H1 (cell line): ENCODE measurements at regions not wholly inside any gene's neighbourhood (a gene's known extent, or its start where the extent isn't known, plus 50 kb on each side); places are given as distances from the start of the nearest gene placed in this dataset.

Experiments used
- CTCF ChIA-PET: fragments of 300-600 bp; sonication (Branson Sonifier 250); formaldehyde crosslinking; loops from one replicate; lab custom pipeline; 2021; ENCODE audit not compliant: partially characterized antibody; lab: Charles Lee
- POLR2A ChIA-PET: fragments of 300-600 bp; sonication (Branson Sonifier 250); formaldehyde crosslinking; loops from one replicate; lab custom pipeline; 2021; ENCODE audit warnings: inconsistent platforms; ENCODE audit not compliant: partially characterized antibody; lab: Charles Lee
- DNase-seq, 2 experiments: peaks; one replicate each; pipeline versions ENCODE4 v3.0.0 to v3.0.0-alpha.2; 2010 to 2022; ENCODE audit warnings: low spot score in 2 of 2, low read depth in 1 of 2, mixed read lengths in 1 of 2
- FAIRE-seq: peaks from 2 replicates; lab custom pipeline; 2011; peaks lifted over from hg19 to GRCh38; lab: Jason Lieb, UNC
- H2AFZ ChIP-seq: 2 replicates; pipeline ENCODE4 v1.8.1; 2012; ENCODE audit warnings: low read length, inconsistent platforms
- H2AK5ac ChIP-seq: 2 replicates; pipeline ENCODE4 v1.6.1; 2013; ENCODE audit warnings: low read depth, low read length
- H2BK120ac ChIP-seq: replicated peaks from 2 replicates; pipeline ENCODE3; 2013; ENCODE audit warnings: low read depth, low read length, inconsistent platforms
- H2BK12ac ChIP-seq: 2 replicates; pipeline ENCODE4 v1.6.1; 2013; ENCODE audit warnings: low read depth, low read length
- H2BK15ac ChIP-seq: 2 replicates; pipeline ENCODE4 v1.6.1; 2013; ENCODE audit warnings: low read length
- H2BK20ac ChIP-seq: 2 replicates; pipeline ENCODE4 v1.6.1; 2013; ENCODE audit warnings: low read length
- H2BK5ac ChIP-seq: 2 replicates; pipeline ENCODE4 v1.6.1; 2013; ENCODE audit warnings: low read depth, low read length
- H3K14ac ChIP-seq: 2 replicates; pipeline ENCODE4 v1.6.1; 2013; ENCODE audit warnings: inconsistent platforms; ENCODE audit not compliant: insufficient read length
- H3K18ac ChIP-seq: 2 replicates; pipeline ENCODE4 v1.6.1; 2013; ENCODE audit warnings: low read length; ENCODE audit errors: extremely low read depth
- H3K23ac ChIP-seq: 2 replicates; pipeline ENCODE4 v1.6.1; 2013; ENCODE audit warnings: inconsistent platforms; ENCODE audit not compliant: insufficient read length
- H3K23me2 ChIP-seq: 2 replicates; pipeline ENCODE4 v1.6.1; 2013; ENCODE audit warnings: low read depth, low read length
- H3K27ac ChIP-seq: 2 replicates; pipeline ENCODE4 v1.6.1; 2011; ENCODE audit warnings: low read depth, low read length, inconsistent platforms
- H3K27me3 ChIP-seq, 4 experiments: replicated peaks in 1 of 4; 1 replicate in 1 of 4; 2 replicates in 3 of 4; pipeline versions ENCODE4 v1.6.1 to v1.8.1; 2011 to 2013; ENCODE audit warnings: low read length in 3 of 4, mild to moderate bottlenecking in 3 of 4, inconsistent platforms in 2 of 4, mixed read lengths in 2 of 4, moderate library complexity in 1 of 4; ENCODE audit not compliant: control insufficient read depth in 3 of 4, insufficient read depth in 3 of 4; ENCODE audit errors: extremely low read depth in 1 of 4
- H3K36me3 ChIP-seq, 4 experiments: 2 replicates each; pipeline versions ENCODE4 v1.6.1 to v1.8.1; 2011 to 2013; ENCODE audit warnings: mild to moderate bottlenecking in 4 of 4, low read length in 3 of 4, moderate library complexity in 2 of 4, control low read depth in 1 of 4, inconsistent platforms in 1 of 4; ENCODE audit not compliant: insufficient read depth in 4 of 4, control insufficient read depth in 2 of 4
- H3K4ac ChIP-seq: replicated peaks from 2 replicates; pipeline ENCODE3; 2013; ENCODE audit warnings: low read length, low read depth, mixed read lengths, inconsistent platforms; ENCODE audit not compliant: insufficient read length
- H3K4me1 ChIP-seq, 4 experiments: replicated peaks in 1 of 4; 1 replicate in 1 of 4; 2 replicates in 3 of 4; pipeline versions ENCODE4 v1.6.1 to v1.8.1; 2011 to 2013; ENCODE audit warnings: low read length in 3 of 4, inconsistent platforms in 2 of 4, mixed read lengths in 1 of 4; ENCODE audit not compliant: insufficient read depth in 4 of 4, control insufficient read depth in 3 of 4
- H3K4me2 ChIP-seq, 2 experiments: 2 replicates each; pipeline versions ENCODE4 v1.6.1 to v1.8.1; 2011 to 2013; ENCODE audit warnings: low read depth in 2 of 2, low read length in 2 of 2, control low read depth in 1 of 2, inconsistent platforms in 1 of 2, mild to moderate bottlenecking in 1 of 2; ENCODE audit not compliant: insufficient read depth in 1 of 2
- H3K4me3 ChIP-seq, 4 experiments: fragments of 200-600, 300-600 bp in 1 of 4; sonication (generic), shearing (Covaris generic), sonication (Bioruptor Twin) in 1 of 4; 2 replicates each; pipeline versions ENCODE4 v1.5.1 to v1.8.1; 2011 to 2016; ENCODE audit warnings: low read length in 4 of 4, low read depth in 3 of 4, control low read depth in 2 of 4, inconsistent platforms in 2 of 4, mild to moderate bottlenecking in 2 of 4, mixed read lengths in 1 of 4, moderate library complexity in 1 of 4; ENCODE audit not compliant: insufficient read depth in 2 of 4; ENCODE audit errors: extremely low read depth in 1 of 4
- H3K56ac ChIP-seq: replicated peaks from 2 replicates; pipeline ENCODE3; 2013; ENCODE audit warnings: low read depth, mild to moderate bottlenecking, mixed read lengths, low read length, inconsistent platforms; ENCODE audit not compliant: insufficient read length
- H3K79me1 ChIP-seq: 2 replicates; pipeline ENCODE4 v1.6.1; 2013; ENCODE audit warnings: low read depth, low read length, control low read depth
- H3K79me2 ChIP-seq, 2 experiments: 2 replicates each; pipeline versions ENCODE4 v1.6.1 to v1.8.1; 2012 to 2013; ENCODE audit warnings: low read length in 2 of 2, mild to moderate bottlenecking in 2 of 2, inconsistent platforms in 1 of 2; ENCODE audit not compliant: insufficient read depth in 2 of 2, control insufficient read depth in 1 of 2
- H3K9ac ChIP-seq, 4 experiments: replicated peaks in 1 of 4; 1 replicate in 1 of 4; 2 replicates in 3 of 4; pipeline versions ENCODE4 v1.6.1 to v1.8.1; 2011 to 2013; ENCODE audit warnings: low read depth in 3 of 4, low read length in 3 of 4, control low read depth in 2 of 4, mild to moderate bottlenecking in 2 of 4, moderate library complexity in 2 of 4, inconsistent platforms in 1 of 4; ENCODE audit errors: extremely low read depth in 1 of 4
- H3K9me3 ChIP-seq, 2 experiments: 2 replicates each; pipeline versions ENCODE4 v1.6.1 to v1.8.1; 2012 to 2013; ENCODE audit warnings: mild to moderate bottlenecking in 2 of 2, moderate library complexity in 2 of 2, control low read depth in 1 of 2, inconsistent platforms in 1 of 2, low read depth in 1 of 2, low read length in 1 of 2, mixed read lengths in 1 of 2; ENCODE audit not compliant: insufficient read depth in 2 of 2
- H4K20me1 ChIP-seq, 2 experiments: replicated peaks in 1 of 2; 2 replicates each; pipeline versions ENCODE3 to v1.8.1; 2011 to 2013; ENCODE audit warnings: inconsistent platforms in 2 of 2, low read length in 2 of 2, mild to moderate bottlenecking in 1 of 2; ENCODE audit not compliant: insufficient read depth in 2 of 2, control insufficient read depth in 1 of 2
- H4K5ac ChIP-seq: 2 replicates; pipeline ENCODE4 v1.6.1; 2013; ENCODE audit warnings: low read length, low read depth, mixed read lengths, inconsistent platforms; ENCODE audit not compliant: insufficient read length
- H4K8ac ChIP-seq: 2 replicates; pipeline ENCODE4 v1.8.0; 2013; ENCODE audit warnings: mild to moderate bottlenecking, moderate library complexity, low read length, inconsistent platforms; ENCODE audit not compliant: insufficient read depth; ENCODE audit errors: extremely low read depth
- H4K91ac ChIP-seq: replicated peaks from 2 replicates; pipeline ENCODE3; 2013; ENCODE audit warnings: low read length, mixed read lengths, inconsistent platforms; ENCODE audit not compliant: insufficient read length
- JUND ChIP-seq: IDR thresholded peaks from 2 replicates; pipeline ENCODE4 v1.6.1; 2011; ENCODE audit warnings: mild to moderate bottlenecking, improper control_type of control experiment, low read length
- MAFK ChIP-seq: IDR thresholded peaks from 2 replicates; pipeline ENCODE4 v1.6.1; 2012; ENCODE audit warnings: low read depth, mild to moderate bottlenecking, improper control_type of control experiment, low read length
- NANOG ChIP-seq: IDR thresholded peaks from 2 replicates; pipeline ENCODE4 v1.6.1; 2011; ENCODE audit warnings: low read length, low read depth, mild to moderate bottlenecking, inconsistent platforms; ENCODE audit not compliant: insufficient read depth, poor library complexity, severe bottlenecking
- WGBS, 2 experiments: shearing (Covaris generic) in 1 of 2; methylation state at CpG; one replicate each; pipeline versions ENCODE4 v1.1.6 to v1.1.7; 2013 to 2015; ENCODE audit warnings: low lambda C conversion rate in 2 of 2, mixed read lengths in 2 of 2, inconsistent platforms in 1 of 2, low coverage in 1 of 2, missing lambda C conversion rate in 1 of 2; ENCODE audit not compliant: insufficient replicate concordance in 2 of 2, insufficient coverage in 1 of 2, insufficient read length in 1 of 2; ENCODE audit errors: extremely low coverage in 1 of 2, missing lambda C conversion rate in 1 of 2; 5-methylcytosine and 5-hydroxymethylcytosine counted together

DNA sequence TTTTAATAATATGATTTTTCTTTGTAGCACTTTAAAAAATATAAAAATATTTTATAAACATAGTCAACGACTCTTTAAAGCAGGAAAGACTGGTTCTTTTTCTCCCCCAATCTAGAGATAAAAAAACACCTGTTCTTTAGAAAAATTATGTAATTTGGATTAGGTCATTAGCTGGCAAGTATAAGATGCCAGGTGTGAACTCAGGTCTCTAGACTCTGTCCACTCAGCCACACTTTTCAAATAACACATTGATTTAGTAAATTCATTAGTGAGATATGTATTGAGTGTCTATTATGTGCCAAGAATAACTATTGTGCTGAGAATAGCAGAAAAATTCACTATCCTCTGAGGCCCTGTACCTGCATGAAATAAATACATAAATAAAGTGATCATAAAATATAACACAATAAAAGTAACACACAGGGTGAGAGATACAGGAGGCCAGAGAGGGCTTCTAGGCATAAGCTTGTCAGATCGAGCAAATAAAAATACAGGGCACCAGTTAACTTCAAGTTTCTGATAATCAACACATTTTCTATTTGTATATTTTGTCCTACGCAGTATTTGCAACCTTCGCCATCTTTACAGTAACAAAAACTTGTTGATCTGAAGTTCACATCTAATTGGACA lies 867.1 kb upstream of the GBE1 start:
- 90% methylated on average over 4 of the region's 4 CpGs; no CpG with 5 or more reads in 1 of the 2 experiments for WGBS, 2 experiments
- TF ChIP-seq NANOG (no peak), MAFK (no peak), JUND (no peak)
- Histone ChIP-seq H4K20me1 (no peaks in the 10 kb centered on the region), H2AFZ (no peak overlapping the region), H2BK120ac (no peak overlapping the region), H4K8ac (no peak overlapping the region), H3K23ac (no peak overlapping the region), H3K18ac (no peak overlapping the region), H2AK5ac (no peak overlapping the region), H3K27me3 (no peaks in the 10 kb centered on the region), H3K79me2 (no peaks in the 10 kb centered on the region), H3K36me3 (no peaks in the 10 kb centered on the region), H4K5ac (no peak overlapping the region), H3K23me2 (no peaks in the 10 kb centered on the region), H3K56ac (no peak overlapping the region), H3K4me2 (no peak overlapping the region), H3K14ac (no peak overlapping the region), H2BK12ac (no peak overlapping the region), H3K4ac (no peak overlapping the region), H4K91ac (no peak overlapping the region), H3K9me3 (peaks cover 0 to 3% of the 10 kb centered on the region in 2 experiments; a peak in 2 of 4 replicates), H2BK5ac (no peak overlapping the region), H2BK20ac (no peak overlapping the region), H2BK15ac (no peak overlapping the region), H3K27ac (no peak overlapping the region), H3K9ac (no peak overlapping the region), H3K4me3 (no peak overlapping the region), H3K79me1 (no peaks in the 10 kb centered on the region), H3K4me1 (no peaks in the 10 kb centered on the region)
- no peak for FAIRE-seq
- DNase-seq, result no peak
- POLR2A ChIA-PET, result no interaction called here
- CTCF ChIA-PET, result interaction anchor here (0.7 to 1.6 kb wide), 2 partner anchors 132 to 592 kb away, joined by 3 to 4 read pairs; no protein-coding TSS in a partner anchor
